GM11168 (cell line): ENCODE measurements at regions not wholly inside any gene's neighbourhood (a gene's known extent, or its start where the extent isn't known, plus 50 kb on each side); places are given as distances from the start of the nearest gene placed in this dataset.

Source experiments
- in situ Hi-C: fragments of 300-500 bp; cut with MboI; formaldehyde crosslinking; loops from one replicate; pipeline ENCODE4 v1.12.0; 2022; ENCODE audit warnings: low sequenced_read_pairs; ENCODE audit not compliant: unreplicated experiment

DNA sequence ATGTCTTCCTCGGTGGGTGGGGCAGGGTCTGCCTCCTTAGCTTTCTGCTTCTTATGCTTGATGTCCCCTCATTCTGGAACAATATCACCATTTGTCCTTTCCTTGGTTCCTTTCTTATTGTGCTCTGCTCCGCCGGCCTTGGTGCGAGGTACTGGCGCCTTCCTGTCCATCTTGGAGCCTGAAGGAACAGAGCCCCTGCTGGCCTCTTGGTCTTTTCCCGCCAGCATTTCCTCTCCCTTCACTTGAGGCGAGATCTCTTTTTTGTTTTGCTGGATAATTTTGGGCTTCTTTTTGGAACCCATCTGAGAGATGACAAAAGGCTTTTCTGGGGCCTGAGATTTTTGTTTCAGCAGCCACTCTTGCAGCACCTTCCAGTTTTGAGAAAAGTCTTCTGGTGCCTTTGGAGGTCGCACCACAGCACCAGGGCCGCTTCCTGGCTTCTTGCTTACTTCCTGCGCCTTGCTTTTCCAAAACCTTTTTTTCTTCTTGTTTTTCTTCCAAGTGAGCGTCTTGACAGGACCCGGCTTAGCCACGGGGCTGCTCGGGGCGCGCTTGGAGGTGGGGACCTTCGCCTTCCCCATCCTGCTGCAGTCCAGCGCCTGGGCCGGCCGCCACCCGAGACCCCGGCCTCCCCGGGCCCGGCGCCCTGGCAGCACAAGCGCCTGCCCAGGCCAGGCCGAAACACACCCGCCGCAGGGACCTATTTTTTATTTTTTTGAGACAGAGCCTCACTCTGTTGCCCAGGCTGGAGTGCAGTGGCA lies 127.1 kb downstream of the KLF13 start:
- in situ Hi-C loops, result no loop called here

DNA sequence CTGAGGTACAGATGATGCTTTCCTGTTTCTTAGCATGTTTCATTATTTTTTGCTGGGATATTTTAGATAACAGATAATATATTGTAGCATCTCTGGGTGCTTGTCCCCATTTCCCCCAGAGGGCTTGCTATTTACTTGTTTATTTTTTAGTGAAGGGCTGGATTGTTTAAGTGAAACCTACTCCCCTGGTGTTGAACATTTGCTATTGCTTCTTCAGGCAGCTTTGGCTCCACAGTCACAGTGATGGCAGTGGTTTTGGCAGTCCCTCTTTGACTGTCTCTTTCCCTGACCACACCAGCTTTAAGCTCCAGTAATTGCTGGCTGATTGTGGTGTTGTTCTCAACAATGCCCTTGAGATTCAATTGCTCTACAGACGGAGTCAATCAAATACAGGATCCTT lies 128.9 kb downstream of the KLF13 start:
- in situ Hi-C loops, result no loop called here

DNA sequence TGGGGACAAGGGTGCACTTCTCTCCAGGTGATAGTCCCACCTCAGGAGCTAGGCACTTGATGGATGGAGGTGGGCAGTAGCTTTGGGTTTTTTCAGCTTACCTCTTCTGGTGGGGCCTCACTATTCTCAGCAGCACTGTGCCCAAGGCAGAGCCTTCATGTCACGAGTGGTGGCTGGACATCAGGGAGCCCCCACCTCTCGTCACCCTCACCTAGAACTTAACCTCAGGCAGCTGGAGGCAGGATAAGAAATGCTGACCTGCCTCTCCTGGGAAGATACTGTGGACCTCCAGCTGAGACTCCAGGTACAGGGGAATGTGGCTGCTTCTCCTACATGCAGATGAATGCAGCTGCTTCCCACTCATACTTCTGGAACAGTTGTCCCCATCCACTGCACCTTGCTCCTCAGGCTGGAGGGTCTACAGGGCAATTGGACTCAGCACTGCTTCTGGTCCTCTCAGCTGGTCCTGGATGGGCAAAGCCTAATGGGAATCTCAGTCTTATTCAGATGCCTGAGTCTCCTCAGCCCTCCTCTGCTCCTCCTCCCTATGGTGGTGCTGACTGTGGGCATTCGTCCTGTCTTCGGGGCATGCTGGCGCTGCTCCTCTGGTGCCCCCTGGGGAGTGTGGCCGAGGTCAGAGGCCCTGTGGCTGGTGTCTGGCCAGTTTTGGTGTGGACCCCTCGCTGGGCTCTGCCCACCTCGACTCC lies 129.9 kb downstream of the KLF13 start:
- in situ Hi-C loops, result no loop called here

DNA sequence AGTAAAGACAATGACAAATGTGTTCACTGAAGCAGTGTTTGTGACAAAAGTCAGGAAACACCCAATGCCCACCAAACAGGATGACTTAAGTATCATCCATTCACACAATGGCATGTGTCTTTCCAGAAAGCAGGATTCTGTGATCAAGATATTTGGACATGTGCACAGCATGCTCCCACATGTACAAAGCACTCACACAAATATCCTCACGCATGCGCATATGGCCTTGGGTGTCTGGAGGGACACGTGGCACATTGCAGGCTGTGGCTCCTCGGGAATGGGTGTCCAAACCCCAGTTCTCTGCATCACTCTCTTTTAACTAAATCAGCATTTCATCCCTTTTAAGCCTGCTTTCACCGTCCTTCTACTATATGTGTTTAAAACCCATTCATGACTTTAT lies 130.5 kb downstream of the KLF13 start:
- in situ Hi-C loops, result no loop called here

DNA sequence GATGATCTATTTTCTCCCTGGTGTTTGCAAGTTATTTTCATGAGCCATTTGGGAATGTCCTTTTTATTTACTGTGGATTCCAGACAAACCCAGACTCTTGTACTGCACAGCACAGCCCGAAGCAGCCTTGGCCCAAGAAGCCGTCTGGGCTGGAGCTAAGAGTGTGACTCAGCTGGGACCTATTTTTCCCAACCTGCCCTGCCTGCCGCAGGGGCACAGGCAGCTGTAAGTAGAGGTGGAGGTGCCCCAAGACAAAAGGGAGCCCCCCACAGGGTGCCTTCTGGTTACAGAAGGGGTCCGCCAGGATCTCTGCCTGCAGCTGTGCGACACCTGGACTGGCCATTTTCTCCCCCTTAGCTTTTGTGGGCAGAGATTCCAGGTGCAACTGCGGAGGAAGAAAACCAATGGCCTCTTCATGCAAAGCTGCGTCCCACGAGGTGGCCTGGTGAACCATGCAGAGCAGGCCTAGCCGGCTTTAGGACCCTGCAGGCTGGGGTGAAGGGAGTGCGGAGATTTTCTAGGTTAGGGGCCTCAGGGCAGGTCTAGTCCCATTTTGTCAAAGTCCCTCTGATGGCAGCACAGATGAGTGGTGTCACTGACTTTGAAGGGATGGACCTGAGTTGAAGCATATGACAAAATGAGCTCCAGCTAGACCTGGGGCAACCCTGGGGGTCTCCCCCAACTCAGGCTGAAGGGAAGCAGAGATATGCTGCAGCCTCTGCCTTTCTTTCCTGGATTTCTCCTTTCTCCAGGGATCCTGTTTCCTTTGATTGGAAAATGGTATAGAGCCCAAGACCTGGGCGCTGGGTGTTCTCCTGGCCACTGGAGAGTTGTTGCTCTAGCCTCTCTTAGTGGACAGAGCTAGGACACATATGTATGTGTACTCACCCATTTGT lies 131.2 kb downstream of the KLF13 start:
- in situ Hi-C loops, result no loop called here

DNA sequence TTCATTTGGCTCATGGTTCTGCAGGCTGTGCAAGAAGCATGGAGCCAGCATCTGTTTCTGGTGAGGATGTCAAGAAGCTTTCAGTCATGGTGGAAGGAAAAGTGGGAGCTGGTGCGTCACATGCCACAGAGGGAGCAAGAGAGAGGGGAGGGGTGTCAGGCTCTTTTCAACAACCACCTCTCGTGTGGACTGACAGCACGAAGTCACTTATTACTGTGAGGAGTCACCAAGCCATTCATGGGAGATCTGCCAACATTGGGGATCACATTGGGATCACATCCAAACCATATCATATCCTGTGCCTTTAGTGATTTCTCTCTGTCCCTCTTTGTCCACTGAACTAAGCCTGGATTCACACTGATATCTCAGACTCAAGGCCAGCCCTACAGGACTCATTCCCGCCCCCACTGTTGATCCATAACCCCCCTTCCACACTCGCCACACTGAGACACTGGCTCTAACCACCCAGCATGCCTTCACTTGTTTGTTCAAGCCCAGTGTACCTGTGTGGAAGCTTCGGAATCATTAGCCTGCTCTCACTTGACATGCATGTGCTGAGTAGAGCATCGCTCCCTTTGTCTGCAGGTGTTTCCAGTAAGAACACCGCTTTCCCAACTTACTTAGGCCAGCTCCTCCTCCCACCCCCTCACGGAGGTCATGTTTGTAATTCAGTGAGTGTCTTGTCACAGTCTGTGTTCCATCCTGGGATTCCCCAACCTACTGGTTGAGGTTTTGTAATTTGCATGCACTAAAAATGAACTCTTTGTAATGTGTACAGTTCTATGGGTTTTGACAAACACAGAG lies 132.2 kb downstream of the KLF13 start:
- in situ Hi-C loops, result no loop called here

DNA sequence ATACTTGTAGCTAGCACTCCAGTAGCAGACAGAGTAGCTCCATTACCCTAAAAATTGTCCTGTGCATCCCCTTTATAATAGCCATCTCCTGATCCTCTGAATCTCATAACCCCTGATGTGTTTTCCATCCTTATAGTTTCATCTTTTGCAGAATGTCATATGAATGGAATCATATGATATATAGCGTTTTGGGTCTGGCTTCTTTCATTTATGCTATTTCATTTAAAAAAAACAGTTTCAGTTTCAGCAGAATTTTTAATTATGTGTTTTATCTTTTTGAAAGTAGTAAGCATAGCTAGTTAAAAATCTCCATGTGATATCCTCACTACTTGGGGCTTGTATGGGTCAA lies 132.7 kb downstream of the KLF13 start:
- in situ Hi-C loops, result no loop called here

DNA sequence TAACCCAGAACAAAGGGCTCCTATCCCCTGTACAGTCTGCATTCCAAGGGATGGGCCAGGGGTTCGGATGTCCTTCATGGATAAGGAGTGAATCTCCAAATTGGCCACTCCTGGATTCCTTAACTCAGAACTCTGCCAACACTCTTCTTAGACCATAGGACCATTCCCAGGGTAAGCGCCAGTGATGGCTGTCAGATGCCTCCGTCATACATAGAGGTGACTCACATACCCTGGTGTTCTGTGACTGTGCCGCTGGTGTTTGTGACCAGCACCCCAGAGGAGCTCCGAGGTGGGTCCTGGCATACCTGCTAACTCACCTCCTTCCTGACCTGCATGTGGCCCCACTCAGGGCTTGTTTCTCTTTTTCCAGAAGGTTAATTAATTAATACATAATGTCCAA lies 134.7 kb downstream of the KLF13 start:
- in situ Hi-C loops, result no loop called here

DNA sequence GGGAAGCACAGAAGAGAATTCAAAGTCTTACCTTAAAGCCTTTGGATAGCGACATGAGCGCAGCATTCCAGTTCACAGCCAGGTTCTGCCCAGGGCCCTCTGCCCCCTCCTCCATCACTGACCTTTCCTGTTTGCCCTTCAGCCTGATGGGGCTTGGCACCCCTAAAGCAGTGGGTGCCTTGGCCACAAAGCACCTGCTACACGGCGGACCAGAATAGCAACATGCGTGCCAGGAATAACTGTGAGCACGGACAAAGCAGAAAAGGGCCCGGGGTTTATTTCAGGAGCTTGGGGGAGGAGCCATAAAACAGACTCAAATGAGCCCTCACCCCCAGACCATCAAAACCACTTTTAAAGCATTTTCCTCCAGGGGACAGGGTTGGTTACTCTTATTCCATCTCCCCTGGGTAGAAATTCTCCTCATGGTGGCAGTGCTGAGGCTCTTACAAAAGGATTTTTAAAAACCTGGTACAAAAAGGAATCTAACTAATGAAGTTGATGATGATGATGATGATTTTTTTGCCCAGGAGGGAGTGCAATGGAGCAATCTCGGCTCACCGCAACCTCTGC lies 135.4 kb downstream of the KLF13 start:
- in situ Hi-C loops, result no loop called here

DNA sequence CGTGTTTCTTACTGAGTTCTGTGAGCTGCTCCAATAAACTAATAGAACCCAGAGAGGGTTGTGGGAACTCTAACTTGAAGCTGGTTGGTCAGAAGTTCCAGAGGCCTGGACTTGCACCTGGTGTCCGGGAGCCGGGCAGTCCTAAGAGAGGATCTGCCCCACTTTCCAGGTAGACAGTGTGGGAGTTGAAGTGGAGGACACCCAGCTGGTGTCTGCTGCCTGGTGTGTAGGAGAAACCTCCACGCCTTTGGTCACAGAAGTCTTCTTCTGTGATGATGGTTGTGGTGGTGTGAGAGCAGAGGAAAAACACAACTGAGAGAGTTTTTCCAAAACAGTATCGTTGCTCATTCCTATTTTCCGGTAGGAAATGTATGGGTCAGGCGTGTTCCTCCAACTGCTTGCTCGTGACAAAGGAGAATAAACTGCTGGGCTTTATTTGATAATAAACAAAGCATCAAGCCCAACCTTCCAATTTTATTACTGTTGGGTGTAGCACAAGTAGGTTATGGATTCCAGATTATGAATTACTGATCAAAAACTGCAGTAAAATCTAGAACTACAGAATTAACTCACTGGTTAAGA lies 137.0 kb downstream of the KLF13 start:
- in situ Hi-C loops, result no loop called here

DNA sequence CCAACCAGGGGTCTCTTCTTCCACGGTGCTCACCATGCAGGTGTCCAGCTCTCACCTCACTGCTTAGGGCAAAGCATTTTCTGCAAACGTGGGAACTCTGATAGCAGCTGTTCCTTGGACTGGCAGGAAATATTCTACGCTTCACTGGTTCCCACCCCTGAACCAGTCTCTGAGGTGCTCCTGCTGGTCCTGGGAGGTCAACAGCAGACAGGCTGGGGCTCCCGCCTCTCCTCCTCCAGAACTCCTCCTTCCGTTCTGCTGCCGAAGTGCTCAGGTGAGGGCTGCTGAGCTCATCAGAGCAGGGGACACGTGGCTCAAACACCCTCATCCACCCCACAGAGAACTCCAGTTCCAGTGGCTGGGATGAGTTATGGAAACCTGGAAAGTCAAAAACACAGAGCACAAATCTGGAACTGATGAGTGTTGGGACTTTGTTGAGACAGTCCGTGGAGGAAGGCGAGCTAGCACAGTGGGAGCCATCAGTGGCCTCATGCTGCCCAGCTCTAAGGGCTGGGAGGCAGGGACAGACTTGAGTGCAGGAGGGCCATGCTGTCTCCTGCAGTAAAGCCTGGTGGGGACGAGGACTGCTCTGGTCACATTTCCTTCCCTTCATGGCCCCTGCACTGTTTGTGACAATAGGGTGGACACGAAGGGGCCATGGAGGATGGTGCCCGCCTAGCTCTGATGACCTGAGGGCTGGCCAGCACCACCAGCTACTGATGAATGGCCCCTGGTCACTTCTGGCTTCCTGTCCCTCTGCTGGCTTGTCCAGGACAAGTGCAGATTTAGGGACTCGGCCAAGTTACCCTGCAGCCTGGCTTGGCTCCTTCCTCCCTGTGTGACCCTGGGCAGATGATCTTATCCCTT lies 137.8 kb downstream of the KLF13 start:
- in situ Hi-C loops, result no loop called here

DNA sequence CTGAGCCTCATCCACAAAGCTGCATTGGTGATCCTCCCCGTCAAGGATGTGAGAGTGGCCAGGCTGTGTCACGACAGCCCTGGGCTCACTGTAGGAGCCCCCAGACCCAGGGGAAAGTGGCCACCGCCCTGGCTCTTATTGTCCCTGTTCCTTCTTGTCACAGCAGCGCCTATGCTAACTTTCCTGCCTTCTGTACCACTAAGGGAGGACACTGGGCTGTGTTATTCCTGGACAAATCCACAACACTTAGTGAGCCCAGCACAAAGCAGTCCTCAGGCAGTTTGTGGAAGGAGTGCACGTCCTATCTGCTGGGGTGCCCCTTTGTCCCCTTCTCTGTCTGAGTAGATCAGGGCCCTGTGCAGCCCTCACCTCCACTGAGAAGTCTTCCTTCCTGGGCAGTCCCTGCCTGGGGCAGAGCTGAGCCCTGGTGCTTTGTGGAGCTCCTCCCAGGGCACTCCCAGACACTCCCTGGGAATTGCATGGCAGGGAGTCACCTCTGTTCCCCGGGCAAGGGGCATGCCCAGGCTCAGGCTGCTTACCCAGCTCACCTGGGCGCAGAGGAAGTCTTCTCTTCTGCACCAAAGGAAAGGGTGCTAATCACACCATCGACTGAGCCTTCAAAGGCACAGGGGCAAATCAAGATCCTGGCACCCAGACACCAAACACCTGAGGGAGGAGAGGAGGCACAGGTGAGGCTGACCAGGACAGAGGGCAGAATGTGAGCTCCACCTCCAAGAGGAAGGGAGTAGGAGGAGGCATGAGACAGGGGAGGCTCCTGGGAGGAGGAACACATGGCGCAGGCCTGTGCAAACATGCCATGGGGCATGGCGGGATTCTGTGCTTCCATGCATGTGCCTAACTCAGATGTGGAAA lies 138.7 kb downstream of the KLF13 start:
- in situ Hi-C loops, result no loop called here

DNA sequence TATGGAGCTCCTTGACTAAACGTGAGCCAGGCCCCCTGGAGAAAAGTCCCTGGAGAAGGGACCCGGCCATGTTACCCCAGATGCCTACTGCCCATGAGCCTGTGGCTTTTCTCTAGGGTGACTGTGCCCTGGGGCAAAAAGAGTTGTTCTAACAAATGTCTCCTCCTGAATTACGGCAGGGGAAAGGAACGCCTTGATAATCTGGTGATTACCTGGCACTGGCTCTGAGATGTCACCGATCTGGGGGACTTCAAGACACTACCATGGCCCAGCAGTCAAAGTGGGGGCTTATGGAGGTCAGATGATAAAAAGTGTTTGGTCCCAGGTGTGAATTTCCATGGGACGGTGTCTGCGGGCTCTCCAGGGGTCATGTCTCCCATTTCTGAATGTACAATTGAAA lies 140.7 kb downstream of the KLF13 start:
- in situ Hi-C loops, result no loop called here

DNA sequence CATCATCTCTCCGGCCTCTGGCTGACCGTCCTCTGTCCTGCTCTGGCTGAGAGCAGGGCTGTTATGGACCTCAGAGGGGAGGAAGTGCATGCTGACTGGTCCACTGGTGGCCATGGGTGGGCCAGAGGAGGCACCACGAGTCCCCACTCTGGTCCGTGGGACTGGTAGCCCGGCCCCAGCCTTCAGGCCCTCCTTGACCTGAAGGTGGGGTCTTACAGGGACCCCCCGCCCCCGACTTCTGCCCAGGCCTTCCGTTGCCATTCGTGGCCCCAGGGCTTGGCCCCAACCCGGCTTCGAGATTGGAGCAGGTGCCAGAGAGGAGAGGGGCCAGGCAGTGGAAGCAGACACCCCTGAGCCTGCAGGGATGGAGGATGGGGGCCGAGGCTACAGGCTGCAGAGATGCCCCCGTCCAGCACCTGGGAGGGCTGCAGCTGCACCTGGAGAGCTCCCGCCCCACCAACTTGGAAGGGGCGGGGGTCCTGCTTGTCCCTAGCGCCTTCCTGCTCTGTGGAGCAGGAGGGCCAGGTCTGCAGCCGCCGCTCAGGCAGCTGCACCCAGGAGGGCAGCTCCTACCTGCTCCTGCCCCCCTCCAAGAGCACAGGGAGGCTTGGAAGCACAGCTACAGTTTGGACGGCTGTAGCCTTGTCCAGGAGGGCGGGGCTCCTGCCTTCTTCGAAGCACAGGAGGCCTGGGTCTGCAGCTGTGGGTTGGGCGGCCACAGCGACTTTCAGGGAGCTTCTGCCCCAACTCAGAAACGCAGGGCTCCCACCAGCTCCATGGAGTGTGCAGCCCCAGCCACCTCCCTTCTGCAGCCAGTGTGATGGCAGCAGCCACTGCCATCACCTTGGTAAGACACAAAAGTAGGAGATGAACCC lies 142.5 kb downstream of the KLF13 start:
- in situ Hi-C loops, result no loop called here

DNA sequence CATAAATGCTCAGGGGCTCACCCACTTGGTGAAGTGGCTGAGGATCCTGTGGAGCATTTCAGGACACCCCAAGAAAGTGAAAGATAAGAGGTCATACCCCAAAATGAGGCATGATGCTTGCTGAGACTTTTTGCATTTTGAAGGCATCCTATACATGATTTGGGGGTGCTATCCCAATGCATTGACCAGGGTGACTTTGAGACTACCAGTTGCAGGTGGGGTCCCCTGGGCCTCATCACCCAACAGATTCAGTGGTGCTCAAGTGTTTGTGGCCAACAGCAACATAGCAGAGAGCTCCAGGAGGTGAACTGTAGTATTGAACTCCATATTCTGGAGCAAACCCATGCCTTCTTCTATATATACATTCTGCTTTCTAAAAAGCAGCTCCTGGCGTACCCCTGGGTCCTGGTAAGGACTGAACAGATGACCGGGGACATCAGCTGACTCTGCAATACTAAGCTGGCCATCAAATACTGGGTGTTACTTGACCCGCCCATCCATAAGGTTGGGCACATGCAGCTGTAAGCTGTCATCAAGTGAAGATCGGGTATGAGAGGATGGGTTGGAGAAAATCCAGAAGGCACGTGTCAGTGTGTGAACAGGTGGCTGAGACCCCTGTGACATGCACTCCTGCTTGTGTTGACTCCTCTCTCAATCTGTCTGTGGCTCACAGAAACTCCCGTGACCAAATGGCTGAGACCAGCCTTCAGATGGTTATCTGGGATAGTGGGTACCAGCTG lies 143.3 kb downstream of the KLF13 start:
- in situ Hi-C loops, result no loop called here

DNA sequence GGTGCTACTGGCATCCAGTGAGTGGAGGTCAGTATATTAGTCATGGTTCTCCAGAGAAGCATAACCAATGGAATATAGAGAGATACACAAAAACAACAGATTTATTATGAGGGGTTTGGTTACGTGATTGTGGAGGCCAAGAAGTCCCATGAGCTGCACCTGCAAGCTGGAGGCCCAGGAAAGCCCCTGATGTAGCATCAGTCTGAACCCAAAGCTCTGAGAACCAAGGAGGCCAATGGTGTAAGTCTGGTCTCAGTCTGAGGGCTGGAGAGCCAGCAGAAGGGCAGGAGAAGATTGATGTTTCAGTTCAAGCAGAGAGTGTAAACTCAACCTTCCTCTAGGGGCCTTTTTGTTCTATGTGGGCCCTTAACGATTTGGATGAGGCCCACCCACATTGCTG lies 144.1 kb downstream of the KLF13 start:
- in situ Hi-C loops, result no loop called here
